Panc1 (cell line): ENCODE measurements at regions not wholly inside any gene's neighbourhood (a gene's known extent, or its start where the extent isn't known, plus 50 kb on each side); places are given as distances from the start of the nearest gene placed in this dataset.

Source experiments
- TF ChIP-seq, protein P1 (sequence below): fragments of 450-650 bp; IDR thresholded peaks from 2 replicates; pipeline ENCODE4 v1.5.1; 2017; ENCODE audit warnings: mild to moderate bottlenecking
- TF ChIP-seq, protein P2 (sequence below), 2 experiments: IDR thresholded peaks; 2 replicates each; pipeline ENCODE4 v1.6.1; 2011 to 2012; ENCODE audit warnings: low read depth in 2 of 2, control low read depth in 1 of 2, low read length in 1 of 2, mild to moderate bottlenecking in 1 of 2, moderate library complexity in 1 of 2; ENCODE audit not compliant: insufficient read depth in 1 of 2

DNA sequence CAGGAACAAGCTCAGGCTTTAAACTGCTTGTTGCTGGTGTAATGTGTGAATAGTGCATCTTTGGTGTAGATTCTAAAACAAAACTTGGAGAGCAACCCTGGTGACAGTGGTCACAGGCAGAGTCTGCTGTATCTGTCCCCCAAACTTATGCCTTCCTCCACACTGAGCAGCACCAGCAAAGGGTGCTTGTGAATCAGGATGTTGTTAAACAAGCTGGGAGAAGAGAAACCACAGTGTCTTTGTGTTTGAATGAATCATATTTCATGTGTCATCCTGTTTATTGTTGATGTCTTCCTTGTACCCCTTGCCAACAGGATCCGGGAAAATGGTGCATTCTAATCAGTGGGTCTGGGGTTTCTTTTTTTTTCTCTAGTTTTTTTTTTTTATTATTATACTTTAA, 91.9 kb upstream of the COG2 start:
- TF ChIP-seq, protein P1, sequence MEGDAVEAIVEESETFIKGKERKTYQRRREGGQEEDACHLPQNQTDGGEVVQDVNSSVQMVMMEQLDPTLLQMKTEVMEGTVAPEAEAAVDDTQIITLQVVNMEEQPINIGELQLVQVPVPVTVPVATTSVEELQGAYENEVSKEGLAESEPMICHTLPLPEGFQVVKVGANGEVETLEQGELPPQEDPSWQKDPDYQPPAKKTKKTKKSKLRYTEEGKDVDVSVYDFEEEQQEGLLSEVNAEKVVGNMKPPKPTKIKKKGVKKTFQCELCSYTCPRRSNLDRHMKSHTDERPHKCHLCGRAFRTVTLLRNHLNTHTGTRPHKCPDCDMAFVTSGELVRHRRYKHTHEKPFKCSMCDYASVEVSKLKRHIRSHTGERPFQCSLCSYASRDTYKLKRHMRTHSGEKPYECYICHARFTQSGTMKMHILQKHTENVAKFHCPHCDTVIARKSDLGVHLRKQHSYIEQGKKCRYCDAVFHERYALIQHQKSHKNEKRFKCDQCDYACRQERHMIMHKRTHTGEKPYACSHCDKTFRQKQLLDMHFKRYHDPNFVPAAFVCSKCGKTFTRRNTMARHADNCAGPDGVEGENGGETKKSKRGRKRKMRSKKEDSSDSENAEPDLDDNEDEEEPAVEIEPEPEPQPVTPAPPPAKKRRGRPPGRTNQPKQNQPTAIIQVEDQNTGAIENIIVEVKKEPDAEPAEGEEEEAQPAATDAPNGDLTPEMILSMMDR, result no peak
- TF ChIP-seq, protein P2, sequence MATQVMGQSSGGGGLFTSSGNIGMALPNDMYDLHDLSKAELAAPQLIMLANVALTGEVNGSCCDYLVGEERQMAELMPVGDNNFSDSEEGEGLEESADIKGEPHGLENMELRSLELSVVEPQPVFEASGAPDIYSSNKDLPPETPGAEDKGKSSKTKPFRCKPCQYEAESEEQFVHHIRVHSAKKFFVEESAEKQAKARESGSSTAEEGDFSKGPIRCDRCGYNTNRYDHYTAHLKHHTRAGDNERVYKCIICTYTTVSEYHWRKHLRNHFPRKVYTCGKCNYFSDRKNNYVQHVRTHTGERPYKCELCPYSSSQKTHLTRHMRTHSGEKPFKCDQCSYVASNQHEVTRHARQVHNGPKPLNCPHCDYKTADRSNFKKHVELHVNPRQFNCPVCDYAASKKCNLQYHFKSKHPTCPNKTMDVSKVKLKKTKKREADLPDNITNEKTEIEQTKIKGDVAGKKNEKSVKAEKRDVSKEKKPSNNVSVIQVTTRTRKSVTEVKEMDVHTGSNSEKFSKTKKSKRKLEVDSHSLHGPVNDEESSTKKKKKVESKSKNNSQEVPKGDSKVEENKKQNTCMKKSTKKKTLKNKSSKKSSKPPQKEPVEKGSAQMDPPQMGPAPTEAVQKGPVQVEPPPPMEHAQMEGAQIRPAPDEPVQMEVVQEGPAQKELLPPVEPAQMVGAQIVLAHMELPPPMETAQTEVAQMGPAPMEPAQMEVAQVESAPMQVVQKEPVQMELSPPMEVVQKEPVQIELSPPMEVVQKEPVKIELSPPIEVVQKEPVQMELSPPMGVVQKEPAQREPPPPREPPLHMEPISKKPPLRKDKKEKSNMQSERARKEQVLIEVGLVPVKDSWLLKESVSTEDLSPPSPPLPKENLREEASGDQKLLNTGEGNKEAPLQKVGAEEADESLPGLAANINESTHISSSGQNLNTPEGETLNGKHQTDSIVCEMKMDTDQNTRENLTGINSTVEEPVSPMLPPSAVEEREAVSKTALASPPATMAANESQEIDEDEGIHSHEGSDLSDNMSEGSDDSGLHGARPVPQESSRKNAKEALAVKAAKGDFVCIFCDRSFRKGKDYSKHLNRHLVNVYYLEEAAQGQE (IDR thresholded peaks at IDR 0.05; ENCODE audit: insufficient read depth in 1 of 2, low read depth in 2 of 2, low read length in 1 of 2), result no peak
